Coronary artery (tissue), 2 donors: ENCODE measurements at regions not wholly inside any gene's neighbourhood (a gene's known extent, or its start where the extent isn't known, plus 50 kb on each side); places are given as distances from the start of the nearest gene placed in this dataset.

ENCODE experiments used
- DNase-seq: peaks from one replicate; pipeline ENCODE4 v3.0.0-alpha.2; 2017; ENCODE audit warnings: low spot score
- H3K27ac ChIP-seq, 2 donors: fragments of 200-600 bp; sonication (generic); one replicate each; pipeline ENCODE4 v1.5.1; 2016 to 2019
- H3K4me3 ChIP-seq: fragments of 200-600 bp; sonication (generic); 2 replicates; pipeline ENCODE4 v1.5.1; 2016; ENCODE audit warnings: mild to moderate bottlenecking, moderate library complexity
- TF ChIP-seq, protein P1 (sequence below): fragments of 200-600 bp; sonication (generic); IDR thresholded peaks from one replicate; pipeline ENCODE4 v1.5.1; 2019; ENCODE audit warnings: antibody characterized with exemption

- DNase-seq = no peak
- TF ChIP-seq, protein P1, sequence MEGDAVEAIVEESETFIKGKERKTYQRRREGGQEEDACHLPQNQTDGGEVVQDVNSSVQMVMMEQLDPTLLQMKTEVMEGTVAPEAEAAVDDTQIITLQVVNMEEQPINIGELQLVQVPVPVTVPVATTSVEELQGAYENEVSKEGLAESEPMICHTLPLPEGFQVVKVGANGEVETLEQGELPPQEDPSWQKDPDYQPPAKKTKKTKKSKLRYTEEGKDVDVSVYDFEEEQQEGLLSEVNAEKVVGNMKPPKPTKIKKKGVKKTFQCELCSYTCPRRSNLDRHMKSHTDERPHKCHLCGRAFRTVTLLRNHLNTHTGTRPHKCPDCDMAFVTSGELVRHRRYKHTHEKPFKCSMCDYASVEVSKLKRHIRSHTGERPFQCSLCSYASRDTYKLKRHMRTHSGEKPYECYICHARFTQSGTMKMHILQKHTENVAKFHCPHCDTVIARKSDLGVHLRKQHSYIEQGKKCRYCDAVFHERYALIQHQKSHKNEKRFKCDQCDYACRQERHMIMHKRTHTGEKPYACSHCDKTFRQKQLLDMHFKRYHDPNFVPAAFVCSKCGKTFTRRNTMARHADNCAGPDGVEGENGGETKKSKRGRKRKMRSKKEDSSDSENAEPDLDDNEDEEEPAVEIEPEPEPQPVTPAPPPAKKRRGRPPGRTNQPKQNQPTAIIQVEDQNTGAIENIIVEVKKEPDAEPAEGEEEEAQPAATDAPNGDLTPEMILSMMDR = no peak
- H3K4me3 ChIP-seq = no peak overlapping the region
- H3K27ac ChIP-seq = no peak overlapping the region
These were observed 1216.1 kb upstream of the NCAM2 start for GRCh38 chr21:19781881-19782652.

DNA sequence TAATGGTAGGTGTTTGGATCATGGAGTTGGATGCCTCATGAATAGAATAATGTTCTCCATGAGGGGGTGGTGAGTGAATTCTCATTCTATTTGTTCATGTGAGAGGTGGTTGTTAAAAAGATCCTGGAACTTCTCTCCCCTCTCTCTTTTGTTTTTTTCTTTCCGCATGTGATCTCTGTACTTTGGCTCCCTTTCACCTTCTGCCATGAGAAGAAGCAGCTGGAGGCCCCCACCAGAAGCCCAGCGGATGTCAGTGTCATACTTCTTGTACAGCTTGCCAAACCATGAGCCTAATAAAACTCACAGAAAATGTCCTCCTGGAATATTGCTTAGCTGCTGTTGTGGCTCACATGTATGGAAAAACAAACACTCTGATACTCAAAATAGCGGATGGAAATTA lies 1212.3 kb upstream of the NCAM2 start:
- Histone ChIP-seq H3K4me3 (no peak overlapping the region), H3K27ac (no peak overlapping the region)
- TF ChIP-seq, protein P1 = no peak
- no peak for DNase-seq

DNA sequence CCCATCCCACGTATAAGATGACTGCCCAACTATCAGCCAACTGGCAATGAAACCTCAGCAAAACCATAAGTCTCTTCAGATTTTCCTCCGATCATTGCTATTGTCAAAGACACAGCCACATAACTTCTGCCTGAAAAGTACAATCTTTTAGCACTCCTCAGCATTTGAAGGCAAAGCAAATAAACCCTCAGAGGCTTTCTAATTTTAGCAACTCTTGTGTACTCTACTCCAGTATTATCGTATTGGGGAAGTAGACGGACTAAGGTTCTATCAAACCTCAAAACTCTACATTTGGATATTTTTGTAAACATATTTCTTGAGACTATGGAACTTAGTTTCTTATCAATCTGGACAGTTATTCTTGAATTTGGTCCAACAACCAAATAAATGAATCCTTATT lies 1206.2 kb upstream of the NCAM2 start:
- TF ChIP-seq, protein P1 = no peak
- H3K4me3 ChIP-seq = no peak overlapping the region
- no peak for DNase-seq
- H3K27ac ChIP-seq = no peak overlapping the region

DNA sequence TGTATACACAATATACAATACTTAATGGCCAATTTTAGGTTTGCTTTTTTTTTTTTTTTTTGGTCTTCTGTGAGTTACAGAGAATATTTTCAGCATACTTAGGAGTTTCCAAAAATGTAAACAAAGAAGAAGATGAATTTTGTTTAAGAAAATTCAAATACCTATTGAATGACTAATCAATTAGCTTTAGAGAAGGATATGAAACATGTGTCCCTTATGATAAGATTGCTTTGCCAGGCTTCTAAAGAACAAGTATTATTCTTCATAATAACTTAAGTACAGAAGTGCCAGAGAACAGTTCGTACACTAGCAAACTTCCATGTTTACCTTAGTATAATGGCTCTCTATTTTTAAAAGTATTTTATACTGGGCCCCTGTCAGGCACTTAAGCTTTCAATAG lies 1191.0 kb upstream of the NCAM2 start:
- TF ChIP-seq, protein P1 = no peak
- no peak for DNase-seq
- H3K27ac ChIP-seq = no peak overlapping the region
- H3K4me3 ChIP-seq = no peak overlapping the region

DNA sequence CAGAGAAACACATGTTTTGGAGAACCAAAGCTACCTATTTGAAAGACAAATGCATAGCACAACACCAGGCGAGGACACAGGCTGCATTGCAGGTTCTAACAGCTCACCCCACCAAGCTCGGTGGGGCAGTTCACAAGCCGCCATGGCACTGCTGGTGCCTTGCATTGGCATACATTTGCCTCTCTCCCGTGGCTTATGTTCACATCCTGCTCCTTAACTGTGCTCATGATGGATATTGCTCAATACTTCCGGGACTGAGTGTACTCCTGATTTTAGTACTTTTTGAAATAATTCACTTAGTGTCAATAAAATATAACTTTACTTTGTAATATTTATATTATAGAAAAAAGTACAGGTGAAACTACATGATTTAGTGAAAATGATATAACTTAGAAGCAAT lies 1187.4 kb upstream of the NCAM2 start:
- DNase-seq = no peak
- H3K4me3 ChIP-seq = no peak overlapping the region
- no peak overlapping the region for H3K27ac ChIP-seq
- TF ChIP-seq, protein P1 = no peak

DNA sequence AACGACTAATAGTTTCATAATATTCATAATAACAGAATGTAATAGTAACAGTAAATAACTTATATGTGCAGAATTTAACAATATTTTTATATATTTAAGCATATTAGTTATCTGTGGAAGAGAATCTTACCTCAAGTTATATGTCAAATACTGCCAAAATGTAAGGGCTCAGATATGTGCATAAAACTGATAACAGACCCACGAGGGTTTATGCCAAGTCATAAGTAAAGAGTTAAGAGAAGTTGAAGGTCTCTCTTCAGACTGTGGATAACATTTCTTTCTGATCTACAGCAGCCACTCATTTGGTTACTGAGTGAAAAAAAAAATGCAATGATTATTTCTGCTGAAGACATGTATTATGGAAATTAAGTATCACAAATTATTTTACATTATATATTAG lies 1167.8 kb upstream of the NCAM2 start:
- TF ChIP-seq, protein P1 = no peak
- Histone ChIP-seq H3K4me3 (no peak overlapping the region), H3K27ac (no peak overlapping the region)
- no peak for DNase-seq

DNA sequence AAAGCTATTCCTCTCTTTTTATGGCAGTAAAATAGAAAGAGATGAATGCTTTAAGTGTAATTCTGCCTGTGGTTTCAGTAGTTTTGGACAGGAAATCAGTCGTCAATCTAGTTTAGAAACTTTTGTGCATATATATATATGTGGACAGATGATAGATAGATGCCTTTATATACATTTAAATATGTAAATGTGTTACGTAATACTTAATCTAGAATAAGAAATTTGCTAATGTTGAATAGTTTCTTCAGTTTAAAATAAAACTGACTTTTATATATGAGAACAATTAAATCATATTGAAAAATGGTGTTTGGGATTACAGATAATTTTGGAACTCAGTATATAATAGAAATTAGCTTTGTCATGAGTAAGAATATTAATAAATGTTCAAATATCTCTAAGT lies 1165.7 kb upstream of the NCAM2 start:
- H3K27ac ChIP-seq = no peak overlapping the region
- no peak for DNase-seq
- no peak overlapping the region for H3K4me3 ChIP-seq
- TF ChIP-seq, protein P1 = no peak
